Activated naive CD4-positive, alpha-beta T cell treated with anti-CD3 and anti-CD28 coated beads, Interleukin-2, amount 50 U/mL, for 24 hours (primary cell): ENCODE measurements at regions not wholly inside any gene's neighbourhood (a gene's known extent, or its start where the extent isn't known, plus 50 kb on each side); places are given as distances from the start of the nearest gene placed in this dataset.
"Not testable (repeated sequence)": the region's sequence is repeated elsewhere in the genome, so short reads cannot be mapped to it uniquely, and the experiment has no call there.

ENCODE experiments used
- H3K27ac Mint-ChIP-seq: one replicate; pipeline ENCODE4 v1.8.0; 2021; ENCODE audit warnings: mild to moderate bottlenecking, mixed read lengths
- H3K27me3 Mint-ChIP-seq: one replicate; pipeline ENCODE4 v1.8.0; 2021; ENCODE audit warnings: mixed read lengths
- H3K36me3 Mint-ChIP-seq: one replicate; pipeline ENCODE4 v1.8.0; 2021; ENCODE audit warnings: mixed read lengths
- H3K4me1 Mint-ChIP-seq: one replicate; pipeline ENCODE4 v1.8.0; 2021; ENCODE audit warnings: mixed read lengths
- H3K4me3 Mint-ChIP-seq: one replicate; pipeline ENCODE4 v1.8.0; 2021; ENCODE audit warnings: mild to moderate bottlenecking, mixed read lengths
- H3K9me3 Mint-ChIP-seq: one replicate; pipeline ENCODE4 v1.8.0; 2021; ENCODE audit warnings: mixed read lengths

DNA sequence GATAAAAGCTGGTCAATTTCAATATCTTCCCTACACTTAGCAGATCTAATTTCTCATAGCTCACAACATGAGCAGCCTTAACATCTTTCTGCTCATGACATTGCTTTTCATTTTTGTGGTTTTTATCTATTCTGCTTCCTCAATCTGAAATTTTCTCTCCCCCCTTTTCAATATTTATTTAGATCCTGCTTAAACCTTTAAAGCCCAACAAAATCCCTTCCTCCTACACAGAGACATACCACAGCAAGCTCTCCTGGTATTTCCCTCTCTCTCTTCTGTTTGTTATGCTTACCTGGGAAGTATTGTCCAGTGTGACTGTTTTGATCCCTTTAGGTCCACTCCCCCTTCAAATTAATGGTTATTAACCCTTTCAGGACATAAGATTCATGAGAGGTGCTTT, 582.5 kb downstream of the RFPL4B start:
- Mint-ChIP-seq H3K4me1 (no peaks in the 10 kb centered on the region), H3K27me3 (no peaks in the 10 kb centered on the region), H3K9me3 (no peaks in the 10 kb centered on the region), H3K36me3 (no peaks in the 10 kb centered on the region), H3K4me3 (no peak overlapping the region), H3K27ac (no peak overlapping the region)

DNA sequence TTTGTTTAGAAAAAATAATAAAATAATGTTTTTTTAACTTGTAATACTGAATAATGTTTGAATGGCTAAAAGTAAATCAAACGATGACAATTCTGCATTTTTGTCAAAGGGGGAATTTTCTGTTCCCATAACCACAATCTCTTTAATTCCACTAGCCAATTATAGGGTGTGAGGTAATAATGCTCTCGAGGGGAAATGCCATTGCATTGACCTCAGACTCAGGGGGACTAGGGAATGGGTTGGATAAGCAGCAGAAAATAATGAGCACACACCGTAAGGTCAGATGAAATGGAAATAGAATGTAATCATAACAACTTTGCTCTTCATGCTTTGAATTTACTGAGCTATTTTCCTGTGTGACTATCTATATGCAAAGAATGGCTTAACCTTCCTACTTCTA, 584.7 kb downstream of the RFPL4B start:
- no peaks in the 10 kb centered on the region for H3K4me1 Mint-ChIP-seq
- H3K27me3 Mint-ChIP-seq = no peaks in the 10 kb centered on the region
- no peaks in the 10 kb centered on the region for H3K9me3 Mint-ChIP-seq
- H3K36me3 Mint-ChIP-seq = no peaks in the 10 kb centered on the region
- H3K27ac Mint-ChIP-seq = no peak overlapping the region
- H3K4me3 Mint-ChIP-seq = no peak overlapping the region

DNA sequence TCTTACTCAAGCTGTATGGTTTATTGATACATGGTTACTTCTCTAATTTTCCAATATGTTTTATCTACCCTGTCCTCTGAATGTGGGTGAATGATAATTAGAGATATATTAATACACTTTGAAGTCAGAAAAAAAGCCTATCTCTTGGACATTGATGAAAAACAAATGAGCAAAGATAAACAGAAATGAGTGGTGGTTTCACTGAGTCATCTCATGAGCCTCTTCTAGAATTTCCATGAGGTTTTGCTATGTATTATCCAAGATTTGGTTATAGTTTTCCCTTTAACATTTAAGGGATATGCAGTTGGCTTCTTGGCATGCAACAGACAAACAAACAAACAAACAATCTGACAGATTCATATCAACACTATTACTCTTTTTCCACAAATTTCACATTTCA, 586.8 kb downstream of the RFPL4B start:
- H3K9me3 Mint-ChIP-seq = no peaks in the 10 kb centered on the region
- no peaks in the 10 kb centered on the region for H3K27me3 Mint-ChIP-seq
- no peaks in the 10 kb centered on the region for H3K36me3 Mint-ChIP-seq
- no peak overlapping the region for H3K27ac Mint-ChIP-seq
- H3K4me3 Mint-ChIP-seq = no peak overlapping the region
- H3K4me1 Mint-ChIP-seq = no peaks in the 10 kb centered on the region

DNA sequence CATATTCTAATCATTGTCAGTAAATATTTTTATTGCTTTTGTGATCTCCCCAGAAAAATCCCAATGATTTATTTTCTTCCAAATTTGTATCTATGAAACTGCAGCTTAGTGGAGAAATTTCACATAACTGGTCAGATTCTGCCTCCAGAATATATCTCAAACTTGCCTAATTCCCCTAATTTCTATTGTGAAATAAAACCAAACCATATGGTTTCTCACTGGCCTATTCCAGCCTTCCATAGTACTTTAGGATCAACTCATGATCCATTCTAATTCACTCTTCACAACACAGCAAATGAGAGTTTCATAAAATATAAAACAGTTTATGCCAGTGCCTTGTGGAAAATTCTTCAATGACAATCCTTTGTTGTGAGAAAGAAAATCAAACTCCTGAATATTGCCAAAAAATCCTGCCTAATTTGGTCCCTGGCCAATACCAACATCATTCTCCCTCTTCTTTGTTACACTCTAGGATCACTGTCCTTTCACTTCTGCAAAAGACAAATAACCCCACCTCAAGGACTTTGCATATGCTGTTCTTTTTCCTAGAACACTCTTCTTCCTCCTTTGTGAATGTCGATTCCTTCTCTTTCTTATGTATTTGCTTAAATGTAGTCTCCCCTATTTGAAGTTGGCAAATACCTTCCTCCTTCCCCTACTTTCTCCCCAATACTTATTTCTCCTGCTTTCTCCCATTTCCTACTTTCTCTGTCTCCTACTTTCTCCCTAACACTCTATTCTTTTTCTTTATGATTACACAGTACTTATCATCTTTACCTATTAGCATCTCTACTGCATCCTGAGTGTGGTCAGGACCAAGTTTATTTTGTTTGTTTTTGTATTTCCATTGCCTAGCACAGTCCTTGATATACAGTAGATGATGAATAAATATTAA, 587.5 kb downstream of the RFPL4B start:
- no peaks in the 10 kb centered on the region for H3K27me3 Mint-ChIP-seq
- no peak overlapping the region for H3K4me3 Mint-ChIP-seq
- no peaks in the 10 kb centered on the region for H3K4me1 Mint-ChIP-seq
- no peaks in the 10 kb centered on the region for H3K9me3 Mint-ChIP-seq
- no peak overlapping the region for H3K27ac Mint-ChIP-seq
- no peaks in the 10 kb centered on the region for H3K36me3 Mint-ChIP-seq

DNA sequence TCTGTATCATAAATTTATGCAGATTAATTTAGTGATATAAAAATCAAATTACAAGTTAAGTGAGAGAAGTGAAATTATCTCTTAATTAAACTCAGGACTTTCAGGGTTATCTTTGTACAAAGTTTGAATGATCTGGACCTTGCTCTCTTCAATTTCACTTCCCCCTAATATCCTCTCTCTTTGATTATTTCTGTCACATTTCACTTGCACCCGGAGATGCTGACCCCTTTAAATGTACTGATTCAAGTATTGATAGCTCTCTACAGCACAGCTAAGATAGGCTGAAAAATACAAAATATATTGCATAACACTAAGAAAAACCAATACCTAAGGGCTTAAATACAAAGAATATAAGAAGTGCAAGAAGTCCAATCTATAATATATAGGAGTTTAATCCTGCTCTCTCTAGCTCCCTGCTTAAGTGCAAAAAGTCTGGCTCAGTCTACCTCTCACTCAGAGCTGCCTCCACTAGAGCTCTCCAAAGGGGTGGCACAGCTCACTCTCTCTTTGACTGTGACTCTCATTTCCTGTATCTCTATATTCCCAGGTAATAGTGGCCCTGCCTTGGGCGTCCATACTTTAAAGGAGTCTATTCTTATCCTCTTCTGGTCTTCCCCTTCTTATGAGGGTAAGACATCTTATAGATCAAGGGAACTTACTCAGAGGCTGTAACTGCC, 588.4 kb downstream of the RFPL4B start:
- H3K27ac Mint-ChIP-seq = no peak overlapping the region
- no peaks in the 10 kb centered on the region for H3K36me3 Mint-ChIP-seq
- H3K27me3 Mint-ChIP-seq = no peaks in the 10 kb centered on the region
- H3K4me1 Mint-ChIP-seq = no peaks in the 10 kb centered on the region
- H3K4me3 Mint-ChIP-seq = no peak overlapping the region
- H3K9me3 Mint-ChIP-seq = no peaks in the 10 kb centered on the region

DNA sequence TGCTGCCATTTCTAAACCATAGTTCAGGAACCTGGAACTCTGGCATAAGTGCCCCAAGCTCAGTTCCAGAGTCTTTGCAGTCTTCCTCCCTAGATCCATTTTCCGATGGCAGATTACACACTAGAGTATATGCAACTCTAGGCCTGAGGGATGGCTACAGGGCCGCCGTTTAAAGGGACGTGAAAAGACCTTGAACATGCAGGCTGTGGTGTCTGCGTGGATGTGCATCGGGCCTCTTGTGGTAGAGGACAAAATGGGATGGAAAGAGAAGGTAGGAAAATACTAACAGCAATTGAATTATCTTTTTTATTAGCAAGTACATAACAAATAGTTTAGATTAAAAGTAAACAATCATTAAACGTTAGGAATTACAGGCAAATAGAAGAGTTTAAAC, 588.9 kb downstream of the RFPL4B start:
- Mint-ChIP-seq H3K9me3 (no peaks in the 10 kb centered on the region), H3K27ac (no peak overlapping the region), H3K36me3 (no peaks in the 10 kb centered on the region)

DNA sequence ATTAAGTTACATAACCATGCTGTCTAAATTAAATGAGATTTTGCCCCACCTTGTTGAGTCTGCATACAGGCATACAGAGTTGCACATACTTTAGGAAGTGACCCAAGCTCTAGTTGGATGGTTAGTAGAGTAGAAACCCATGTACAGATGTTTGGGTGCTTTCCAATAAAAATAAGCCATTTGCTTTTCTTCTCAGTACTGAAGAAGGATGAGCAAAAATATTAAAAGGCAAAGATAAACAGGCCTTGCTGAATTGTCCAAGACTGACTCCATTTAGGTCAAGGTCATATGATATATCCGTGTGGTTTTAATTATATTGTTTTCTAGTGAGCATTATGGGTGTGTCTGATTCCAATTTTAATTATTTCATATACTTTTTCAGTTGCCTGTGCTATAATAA, 589.4 kb downstream of the RFPL4B start:
- Mint-ChIP-seq H3K36me3 (no peaks in the 10 kb centered on the region), H3K4me3 (no peak overlapping the region), H3K9me3 (no peaks in the 10 kb centered on the region), H3K27ac (no peak overlapping the region), H3K4me1 (no peaks in the 10 kb centered on the region), H3K27me3 (no peaks in the 10 kb centered on the region)

More for the DNA sequence above, 588.9 kb downstream of the RFPL4B start:
- H3K4me3 Mint-ChIP-seq = no peak overlapping the region
- H3K27me3 Mint-ChIP-seq = no peaks in the 10 kb centered on the region
- H3K4me1 Mint-ChIP-seq = no peaks in the 10 kb centered on the region

DNA sequence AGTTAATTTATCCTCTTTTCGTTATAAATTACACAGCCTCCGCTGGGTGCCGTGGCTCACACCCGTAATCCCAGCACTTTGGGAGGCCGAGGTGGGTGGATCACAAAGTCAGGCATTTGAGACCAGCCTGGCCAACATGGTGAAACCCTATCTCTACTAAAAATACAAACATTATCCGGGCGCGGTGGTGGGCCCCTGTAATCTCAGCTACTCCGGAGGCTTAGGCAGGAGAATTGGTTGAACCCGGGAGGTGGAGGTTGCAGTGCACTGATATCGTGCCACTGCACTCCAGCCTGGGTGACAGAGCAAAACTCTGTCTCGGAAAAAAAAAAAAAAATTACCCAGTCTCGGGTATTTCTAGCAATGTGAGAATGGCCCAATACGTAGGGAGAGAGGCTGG, 590.6 kb downstream of the RFPL4B start:
- not testable (repeated sequence) for H3K4me3 Mint-ChIP-seq, H3K27me3 Mint-ChIP-seq, H3K9me3 Mint-ChIP-seq, H3K4me1 Mint-ChIP-seq, H3K36me3 Mint-ChIP-seq, H3K27ac Mint-ChIP-seq

DNA sequence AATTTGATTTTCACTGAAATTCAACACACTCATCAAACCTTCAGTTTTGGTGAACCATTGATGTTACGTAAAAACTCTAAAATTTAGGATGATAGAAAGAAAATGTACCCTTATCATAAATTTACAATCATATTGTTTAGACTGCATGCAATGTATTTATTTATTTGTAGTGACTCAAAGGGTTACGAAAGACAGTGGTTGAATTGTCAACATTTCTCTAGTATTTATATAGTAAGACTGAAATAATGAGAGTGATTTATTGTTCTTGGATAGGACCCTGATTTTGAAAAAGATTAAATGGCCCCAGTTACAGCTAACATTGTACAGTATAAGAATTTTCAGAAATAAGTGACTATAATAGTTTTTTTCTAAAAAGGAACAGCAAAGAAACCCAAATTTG, 591.5 kb downstream of the RFPL4B start:
- Mint-ChIP-seq H3K27ac (no peak overlapping the region), H3K36me3 (no peaks in the 10 kb centered on the region), H3K9me3 (no peaks in the 10 kb centered on the region), H3K27me3 (no peaks in the 10 kb centered on the region), H3K4me1 (no peaks in the 10 kb centered on the region), H3K4me3 (no peak overlapping the region)

DNA sequence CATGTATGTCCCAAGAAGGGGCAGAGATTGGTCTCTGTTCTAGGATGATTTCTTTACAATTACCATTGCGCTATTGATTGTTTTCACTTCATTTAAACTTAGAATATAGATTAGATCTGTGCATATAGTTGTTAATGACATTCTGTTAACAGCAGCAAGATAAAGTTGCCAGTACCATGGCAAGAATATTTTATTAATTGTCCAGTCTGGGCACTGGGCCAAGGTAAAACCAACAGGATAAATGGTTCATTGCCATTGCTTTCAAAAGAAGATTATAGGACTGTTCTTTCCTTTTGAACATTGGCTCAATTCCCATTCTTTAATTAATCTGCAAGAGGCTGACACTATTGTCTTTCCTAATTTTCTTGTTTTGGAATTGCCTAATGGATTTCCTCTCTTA, 592.4 kb downstream of the RFPL4B start:
- Mint-ChIP-seq H3K9me3 (no peaks in the 10 kb centered on the region), H3K4me1 (no peaks in the 10 kb centered on the region), H3K36me3 (no peaks in the 10 kb centered on the region), H3K27ac (no peak overlapping the region), H3K4me3 (no peak overlapping the region), H3K27me3 (no peaks in the 10 kb centered on the region)

DNA sequence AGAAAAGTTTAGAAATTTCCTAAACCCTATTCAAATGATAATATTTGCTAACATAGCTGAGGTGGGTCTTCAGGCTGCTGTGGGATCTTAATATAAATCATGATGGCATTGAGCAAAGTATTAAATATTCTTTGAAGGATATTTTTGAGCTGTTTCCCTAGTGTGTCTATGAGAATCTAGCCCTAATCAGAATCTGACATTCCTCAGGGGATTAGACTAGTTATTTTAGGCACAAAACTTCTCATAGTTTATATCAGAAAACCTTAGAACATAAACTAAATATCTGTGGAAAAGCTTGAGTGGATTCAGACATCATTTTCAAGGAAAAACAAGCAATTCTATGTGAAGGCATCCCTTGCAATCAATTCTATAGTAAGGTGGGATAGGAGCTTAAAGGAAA, 594.5 kb downstream of the RFPL4B start:
- H3K36me3 Mint-ChIP-seq = no peaks in the 10 kb centered on the region
- H3K4me1 Mint-ChIP-seq = no peaks in the 10 kb centered on the region
- H3K27ac Mint-ChIP-seq = no peak overlapping the region
- no peaks in the 10 kb centered on the region for H3K27me3 Mint-ChIP-seq
- no peaks in the 10 kb centered on the region for H3K9me3 Mint-ChIP-seq
- no peak overlapping the region for H3K4me3 Mint-ChIP-seq

DNA sequence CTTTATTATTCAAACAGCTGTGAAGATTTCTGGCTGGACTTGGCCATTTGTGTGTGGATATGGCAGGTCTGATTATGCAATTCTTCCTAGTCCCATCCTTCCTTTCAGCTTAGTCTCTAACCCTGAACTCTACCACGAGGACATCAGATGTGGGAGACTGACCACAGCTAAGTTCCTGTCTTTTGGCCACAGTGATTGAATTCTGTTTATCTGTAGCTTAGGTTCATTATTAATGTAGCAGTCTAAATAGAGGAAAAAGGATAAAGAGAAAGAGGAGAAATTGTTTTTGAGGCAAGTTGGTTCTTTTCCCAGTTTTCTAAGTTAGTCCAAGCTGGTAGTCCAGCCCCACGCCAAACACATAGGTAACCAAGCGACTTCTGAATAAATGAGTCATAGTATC, 598.9 kb downstream of the RFPL4B start:
- H3K4me1 Mint-ChIP-seq = no peaks in the 10 kb centered on the region
- no peak overlapping the region for H3K27ac Mint-ChIP-seq
- H3K27me3 Mint-ChIP-seq = no peaks in the 10 kb centered on the region
- no peak overlapping the region for H3K4me3 Mint-ChIP-seq
- no peaks in the 10 kb centered on the region for H3K9me3 Mint-ChIP-seq
- H3K36me3 Mint-ChIP-seq = no peaks in the 10 kb centered on the region

DNA sequence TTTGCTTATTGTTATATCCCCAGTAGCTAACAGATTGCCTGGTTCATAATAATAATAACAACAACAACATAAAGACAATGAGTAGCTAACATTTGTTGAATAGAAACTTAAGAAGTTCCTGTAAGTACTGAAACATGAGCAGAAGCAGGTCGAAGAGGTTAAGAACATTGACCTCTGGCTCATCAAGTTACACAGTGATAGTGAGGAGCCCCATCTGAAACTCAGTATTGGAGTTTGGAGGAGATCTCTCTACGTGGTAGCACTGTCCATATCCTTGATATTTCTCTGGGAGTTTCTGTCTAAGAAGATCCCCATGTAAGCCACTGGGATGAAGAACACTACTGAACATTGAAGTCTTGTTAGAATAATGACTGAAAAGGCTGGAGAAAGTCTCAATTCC, 600.4 kb downstream of the RFPL4B start:
- Mint-ChIP-seq H3K9me3 (no peaks in the 10 kb centered on the region), H3K27ac (no peak overlapping the region), H3K36me3 (no peaks in the 10 kb centered on the region), H3K4me3 (no peak overlapping the region), H3K27me3 (no peaks in the 10 kb centered on the region), H3K4me1 (no peaks in the 10 kb centered on the region)

DNA sequence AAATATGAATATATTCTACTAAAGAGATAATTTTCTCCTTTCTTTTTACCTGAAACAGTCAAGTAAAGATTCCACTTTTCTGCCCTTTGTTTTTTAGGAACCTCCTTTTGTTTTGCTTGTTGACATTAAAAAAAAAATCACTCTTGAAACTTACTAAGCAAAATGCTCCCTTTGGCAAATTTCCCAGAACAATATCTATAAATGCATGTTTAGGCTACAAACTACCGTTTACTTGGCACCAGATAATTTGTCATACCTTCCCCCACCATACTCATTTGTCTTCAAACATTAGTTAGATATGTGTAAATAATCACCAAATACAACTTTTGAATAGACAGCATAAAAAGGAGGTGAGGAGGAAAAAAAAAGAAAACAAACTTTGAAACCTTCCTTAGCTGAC, 604.7 kb downstream of the RFPL4B start:
- Mint-ChIP-seq H3K4me1 (no peaks in the 10 kb centered on the region), H3K27me3 (no peaks in the 10 kb centered on the region), H3K36me3 (no peaks in the 10 kb centered on the region), H3K9me3 (no peaks in the 10 kb centered on the region), H3K27ac (no peak overlapping the region), H3K4me3 (no peak overlapping the region)

DNA sequence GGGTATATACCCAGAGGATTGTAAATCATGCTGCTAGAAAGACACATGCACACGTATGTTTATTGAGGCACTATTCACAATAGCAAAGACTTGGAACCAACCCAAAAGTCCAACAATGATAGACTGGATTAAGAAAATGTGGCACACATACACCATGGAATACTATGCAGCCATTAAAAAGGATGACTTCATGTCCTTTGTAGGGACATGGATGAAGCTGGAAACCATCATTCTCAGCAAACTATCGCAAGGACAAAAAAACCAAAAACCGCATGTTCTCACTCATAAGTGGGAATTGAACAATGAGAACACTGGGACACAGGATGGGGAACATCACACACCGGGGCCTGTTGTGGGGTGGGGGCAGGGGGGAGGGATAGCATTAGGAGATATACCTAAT, 608.6 kb downstream of the RFPL4B start:
- H3K36me3 Mint-ChIP-seq, H3K4me3 Mint-ChIP-seq, H3K27me3 Mint-ChIP-seq, H3K9me3 Mint-ChIP-seq, H3K27ac Mint-ChIP-seq, H3K4me1 Mint-ChIP-seq: not testable (repeated sequence)

DNA sequence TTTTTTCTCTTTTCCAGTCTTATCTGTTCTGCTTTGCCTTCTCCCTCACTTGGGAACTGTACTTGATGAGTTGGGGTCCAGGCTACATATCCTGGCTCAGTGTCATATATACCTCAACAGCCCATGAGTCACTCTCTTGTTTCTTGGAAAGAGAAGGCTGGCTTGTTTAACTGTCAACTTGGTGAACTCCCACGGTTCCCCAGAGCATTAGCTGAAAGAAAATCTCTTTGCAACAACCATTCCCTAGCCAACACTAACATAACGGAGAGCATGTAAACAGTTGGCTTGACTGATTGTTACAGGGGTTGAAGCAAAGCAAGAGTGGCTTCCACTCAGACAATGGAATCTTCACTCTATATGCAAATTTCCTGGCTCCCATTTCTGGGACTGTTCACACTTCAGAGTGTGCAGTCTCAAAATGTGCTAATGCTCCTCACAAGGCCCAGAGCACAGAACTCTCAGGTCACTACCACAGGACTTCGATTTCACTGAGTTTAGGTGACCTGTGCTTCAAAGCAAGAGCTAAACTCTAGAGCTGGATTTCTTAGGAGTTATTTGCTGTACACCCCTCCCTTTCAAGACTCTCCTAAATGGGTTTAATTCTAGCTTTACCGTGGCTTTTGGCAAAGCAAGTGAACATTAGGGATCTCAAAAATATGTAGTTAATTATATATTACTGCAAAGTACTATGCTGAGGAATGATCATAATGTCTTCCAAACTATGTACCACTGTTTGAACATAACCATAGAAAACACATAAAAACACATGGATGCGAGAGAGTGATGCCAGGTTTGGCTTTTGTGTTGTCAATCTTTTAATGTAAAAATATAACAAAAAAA, 609.8 kb downstream of the RFPL4B start:
- Mint-ChIP-seq H3K9me3 (peaks cover 1% of the 10 kb centered on the region), H3K4me3 (no peak overlapping the region), H3K4me1 (no peaks in the 10 kb centered on the region), H3K27me3 (no peaks in the 10 kb centered on the region), H3K36me3 (no peaks in the 10 kb centered on the region), H3K27ac (no peak overlapping the region)
